ENCODE measurements at regions not wholly inside any gene's neighbourhood (a gene's known extent, or its start where the extent isn't known, plus 50 kb on each side); places are given as distances from the start of the nearest gene placed in this dataset.

- H3K79me2 ChIP-seq (ENCODE audit: insufficient read depth, low read length): no peaks in the 10 kb centered on the region
- no peaks in the 10 kb centered on the region for H3K27me3 ChIP-seq (ENCODE audit: low read length)
- no peaks in the 10 kb centered on the region for H3K9me2 ChIP-seq (replicated peaks; ENCODE audit: insufficient read depth, low read length)
- no peaks in the 10 kb centered on the region for H3K9me3 ChIP-seq (ENCODE audit: insufficient read depth, low read length)
- H3F3A ChIP-seq (ENCODE audit: insufficient read depth): no peaks in the 10 kb centered on the region
- no peaks in the 10 kb centered on the region for H4K20me1 ChIP-seq (ENCODE audit: low read depth, low read length)
- H3K9ac ChIP-seq (ENCODE audit: low read length): no peak overlapping the region
- no peak overlapping the region for H3K27ac ChIP-seq (ENCODE audit: low read depth, low read length)
- H3K4me3 ChIP-seq (ENCODE audit: insufficient read depth, low read length, poor library complexity, severe bottlenecking): no peak overlapping the region
- no peak overlapping the region for H2AFZ ChIP-seq (ENCODE audit: low read depth, low read length, severe bottlenecking)
- H3K4me2 ChIP-seq (ENCODE audit: low read depth, low read length, poor library complexity, severe bottlenecking): no peak overlapping the region
- TF ChIP-seq EZH2phosphoT487 (conservative IDR thresholded peaks at IDR 0.05; ENCODE audit: low read length) (no peak), CTCF (IDR thresholded peaks at IDR 0.05; ENCODE audit: insufficient read depth, low read length, poor library complexity, severe bottlenecking) (no peak)
- no peaks in the 10 kb centered on the region for H3K36me3 ChIP-seq (ENCODE audit: low read length)
Measured at GRCh38 chr20:4451487-4452081, 202.5 kb upstream of the ADRA1D start.

GRCh38 chr20:4449957-4450715 lies 201.0 kb upstream of the ADRA1D start:
- TF ChIP-seq EZH2phosphoT487 (conservative IDR thresholded peaks at IDR 0.05; ENCODE audit: low read length): no peak
- no peak for TF ChIP-seq CTCF (IDR thresholded peaks at IDR 0.05; ENCODE audit: insufficient read depth, low read length, poor library complexity, severe bottlenecking)
- H3K9me2 ChIP-seq (replicated peaks; ENCODE audit: insufficient read depth, low read length): no peaks in the 10 kb centered on the region
- no peak overlapping the region for H2AFZ ChIP-seq (ENCODE audit: low read depth, low read length, severe bottlenecking)
- H3K27me3 ChIP-seq (ENCODE audit: low read length): no peaks in the 10 kb centered on the region
- H3K9ac ChIP-seq (ENCODE audit: low read length): no peak overlapping the region
- H3K79me2 ChIP-seq (ENCODE audit: insufficient read depth, low read length): no peaks in the 10 kb centered on the region
- H3K4me2 ChIP-seq (ENCODE audit: low read depth, low read length, poor library complexity, severe bottlenecking): no peak overlapping the region
- no peaks in the 10 kb centered on the region for H3K9me3 ChIP-seq (ENCODE audit: insufficient read depth, low read length)
- H3K4me3 ChIP-seq (ENCODE audit: insufficient read depth, low read length, poor library complexity, severe bottlenecking): no peak overlapping the region
- H4K20me1 ChIP-seq (ENCODE audit: low read depth, low read length): no peaks in the 10 kb centered on the region
- H3F3A ChIP-seq (ENCODE audit: insufficient read depth): no peaks in the 10 kb centered on the region
- no peaks in the 10 kb centered on the region for H3K36me3 ChIP-seq (ENCODE audit: low read length)
- H3K27ac ChIP-seq (ENCODE audit: low read depth, low read length): no peak overlapping the region

GRCh38 chr20:4445784-4446183 lies 196.7 kb upstream of the ADRA1D start:
- no peaks in the 10 kb centered on the region for H3K9me3 ChIP-seq (ENCODE audit: insufficient read depth, low read length)
- H3K4me3 ChIP-seq (ENCODE audit: insufficient read depth, low read length, poor library complexity, severe bottlenecking): no peak overlapping the region
- no peak overlapping the region for H3K27ac ChIP-seq (ENCODE audit: low read depth, low read length)
- H4K20me1 ChIP-seq (ENCODE audit: low read depth, low read length): no peaks in the 10 kb centered on the region
- no peaks in the 10 kb centered on the region for H3K27me3 ChIP-seq (ENCODE audit: low read length)
- TF ChIP-seq EZH2phosphoT487 (conservative IDR thresholded peaks at IDR 0.05; ENCODE audit: low read length): no peak
- no peak for TF ChIP-seq CTCF (IDR thresholded peaks at IDR 0.05; ENCODE audit: insufficient read depth, low read length, poor library complexity, severe bottlenecking)
- no peak overlapping the region for H3K9ac ChIP-seq (ENCODE audit: low read length)
- H3K36me3 ChIP-seq (ENCODE audit: low read length): no peaks in the 10 kb centered on the region
- no peaks in the 10 kb centered on the region for H3K79me2 ChIP-seq (ENCODE audit: insufficient read depth, low read length)
- no peaks in the 10 kb centered on the region for H3K9me2 ChIP-seq (replicated peaks; ENCODE audit: insufficient read depth, low read length)
- no peak overlapping the region for H2AFZ ChIP-seq (ENCODE audit: low read depth, low read length, severe bottlenecking)
- H3F3A ChIP-seq (ENCODE audit: insufficient read depth): no peaks in the 10 kb centered on the region
- no peak overlapping the region for H3K4me2 ChIP-seq (ENCODE audit: low read depth, low read length, poor library complexity, severe bottlenecking)

Measured in SU-DHL-6 (cell line).